Islet precursor cell (in vitro differentiated cells): ENCODE measurements at regions not wholly inside any gene's neighbourhood (a gene's known extent, or its start where the extent isn't known, plus 50 kb on each side); places are given as distances from the start of the nearest gene placed in this dataset.

Experiments used
- DNase-seq: peaks from one replicate; pipeline ENCODE4 v3.0.0-alpha.2; 2018

DNA sequence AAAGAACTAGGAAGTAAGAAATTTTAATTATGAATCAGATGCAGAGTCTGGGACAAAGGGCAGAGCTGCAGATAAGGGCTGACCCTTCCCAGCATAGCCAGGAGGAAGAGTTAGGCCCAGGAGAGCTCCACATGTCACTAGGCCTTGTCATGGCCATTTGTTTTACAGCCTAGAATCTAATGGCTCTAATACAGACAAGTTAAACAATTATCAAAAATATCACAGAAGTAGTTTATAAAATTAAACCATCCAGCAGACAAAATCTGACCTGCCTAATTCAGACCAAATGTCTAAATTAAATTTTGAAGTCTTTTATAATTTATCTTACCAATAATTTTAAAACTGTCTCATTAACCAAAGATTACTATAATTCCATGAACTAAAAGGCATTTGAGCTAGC, 1369.5 kb downstream of the CDH11 start:
- no peak for DNase-seq

DNA sequence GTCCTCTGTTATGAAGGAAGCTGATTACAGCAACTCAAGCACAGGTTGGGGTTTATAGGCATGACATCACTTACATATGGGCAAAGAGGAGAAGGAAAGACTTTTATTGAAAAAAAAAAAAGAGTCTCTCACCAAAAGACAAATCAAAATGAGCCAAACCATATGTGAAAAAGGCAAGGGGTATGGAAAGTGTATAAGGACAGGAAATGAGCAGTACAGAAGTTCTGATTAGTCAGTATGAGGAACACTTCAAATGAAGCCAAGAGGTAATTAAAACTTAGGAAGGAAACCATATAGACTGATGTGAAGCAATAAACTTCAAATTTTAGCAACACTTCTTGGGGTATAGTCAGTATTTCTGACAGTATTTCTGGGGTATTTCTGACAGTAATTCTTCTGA, 1372.6 kb downstream of the CDH11 start:
- no peak for DNase-seq

DNA sequence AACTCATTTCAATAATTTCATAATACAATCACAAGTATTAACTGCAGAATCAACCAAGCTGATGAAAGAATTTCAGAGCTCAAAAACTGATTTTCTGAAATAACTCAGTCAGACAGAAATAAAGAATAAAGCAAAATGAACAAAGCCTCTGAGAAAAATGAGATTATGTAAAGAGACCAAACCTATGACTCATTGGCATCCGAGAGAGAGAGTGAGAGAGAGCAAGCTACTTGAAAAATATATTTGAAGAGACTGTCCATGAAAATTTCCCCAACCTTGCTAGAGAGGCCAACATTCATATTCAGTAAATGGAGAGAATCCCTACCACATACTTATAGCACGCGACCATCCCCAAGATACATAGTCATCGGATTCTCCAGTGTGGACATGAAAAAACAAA, 1376.4 kb downstream of the CDH11 start:
- no peak for DNase-seq

DNA sequence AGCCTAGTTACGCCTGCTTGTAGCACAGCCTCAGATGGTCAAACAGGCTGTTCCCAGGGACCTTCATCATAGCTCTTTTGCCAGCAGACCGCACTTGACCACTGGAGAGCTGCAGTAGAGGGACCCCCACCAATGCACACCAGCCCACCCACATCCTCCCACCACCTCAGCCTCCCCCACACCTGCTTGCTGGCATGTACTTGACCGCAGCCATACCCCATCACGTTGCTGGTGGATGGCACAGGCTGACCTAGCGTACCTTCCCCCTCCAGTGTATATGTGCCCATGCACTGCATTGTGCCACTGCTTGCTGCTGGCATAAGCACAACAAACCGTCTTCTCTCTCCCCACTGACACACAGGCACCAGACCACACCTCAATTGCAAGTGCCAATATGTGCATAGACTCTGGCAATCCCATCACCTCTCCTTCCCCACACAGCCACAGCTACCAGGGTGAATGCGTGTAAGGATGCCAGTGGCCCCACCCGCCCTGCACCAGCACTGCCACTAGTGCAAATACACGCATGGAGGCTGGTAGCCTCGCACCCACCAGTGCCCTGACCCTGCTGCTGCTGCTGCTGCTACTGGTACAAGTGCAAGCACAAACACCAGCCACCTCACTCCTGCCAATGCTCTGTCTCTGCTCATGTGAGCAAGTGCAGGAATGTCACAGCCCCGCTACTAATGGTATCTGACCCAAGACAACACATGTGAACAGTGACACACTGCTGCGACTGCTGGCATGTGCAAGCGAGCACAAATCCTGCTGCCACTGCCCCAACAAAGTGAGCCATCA, 1377.6 kb downstream of the CDH11 start:
- DNase-seq = no peak

DNA sequence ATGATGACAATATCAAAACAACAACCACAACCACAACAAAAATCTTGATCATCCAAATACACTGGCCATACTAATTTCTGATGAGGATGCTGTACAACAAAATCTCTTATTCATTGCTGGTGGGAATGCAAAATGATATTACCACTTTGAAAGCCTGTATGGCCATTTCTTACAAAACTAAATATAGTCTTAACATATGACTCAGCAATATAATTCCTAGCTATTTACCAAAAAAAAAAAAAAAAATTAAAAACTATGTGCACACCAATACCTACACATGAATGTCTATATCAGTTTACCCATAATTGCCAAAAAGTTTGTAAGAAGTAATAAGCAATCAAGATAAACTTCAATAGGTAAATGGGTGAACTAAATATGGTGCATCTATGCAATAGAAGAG, 1379.7 kb downstream of the CDH11 start:
- DNase-seq = no peak

DNA sequence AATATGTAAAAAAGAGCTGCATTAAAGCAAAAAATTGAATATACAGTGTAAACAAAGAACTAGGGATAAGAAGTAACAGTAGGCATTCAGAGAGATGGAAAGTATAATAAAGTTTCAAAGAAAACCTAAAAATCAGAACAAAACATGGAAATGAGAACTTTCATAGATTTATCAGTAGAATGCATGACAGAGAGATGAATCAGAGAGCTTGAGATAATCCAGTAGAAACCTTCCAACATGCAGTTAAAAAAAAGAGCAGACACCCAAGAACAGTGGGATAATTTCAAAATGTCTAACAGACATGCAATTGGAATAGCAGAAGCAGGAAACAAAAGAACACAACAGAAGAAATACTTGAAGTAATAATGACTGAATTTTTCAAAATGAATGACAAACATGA, 1384.2 kb downstream of the CDH11 start:
- no peak for DNase-seq

DNA sequence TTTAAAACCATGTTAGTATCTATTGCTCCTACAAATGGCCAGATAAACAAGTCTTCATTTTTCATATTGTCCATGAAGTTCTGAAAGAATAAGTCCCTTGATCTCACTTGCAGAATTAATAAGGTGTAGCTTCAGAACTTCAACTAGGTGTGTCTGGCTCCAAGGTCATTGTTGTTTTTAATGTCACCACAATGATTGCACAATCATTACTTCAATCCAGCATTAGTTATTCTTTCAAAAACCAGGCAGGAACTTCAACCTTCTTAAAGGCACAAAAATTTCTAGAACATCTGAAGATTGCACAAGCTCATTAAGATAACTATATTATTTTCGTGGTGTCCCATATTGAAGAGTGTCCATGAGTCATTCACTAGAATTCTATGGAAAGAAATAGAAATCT, 1386.4 kb downstream of the CDH11 start:
- DNase-seq = no peak

DNA sequence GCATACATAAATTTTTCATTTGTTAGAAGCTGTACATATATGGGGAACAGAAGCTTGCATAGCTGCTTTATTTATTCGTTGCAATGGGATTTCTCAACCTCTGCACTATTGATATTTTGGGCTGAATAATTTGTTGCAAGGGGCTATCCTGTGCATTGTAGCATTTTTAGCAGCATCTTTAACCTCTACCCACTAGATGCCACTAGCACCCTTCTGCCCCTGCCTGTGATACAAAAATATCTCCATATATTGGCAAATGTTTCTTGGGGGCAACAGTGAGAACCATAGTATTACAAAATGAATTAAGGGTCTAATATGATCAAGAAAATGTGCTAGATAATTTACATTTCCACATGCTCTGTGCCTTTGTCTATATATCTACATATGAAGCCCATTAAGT, 1401.0 kb downstream of the CDH11 start:
- no peak for DNase-seq

DNA sequence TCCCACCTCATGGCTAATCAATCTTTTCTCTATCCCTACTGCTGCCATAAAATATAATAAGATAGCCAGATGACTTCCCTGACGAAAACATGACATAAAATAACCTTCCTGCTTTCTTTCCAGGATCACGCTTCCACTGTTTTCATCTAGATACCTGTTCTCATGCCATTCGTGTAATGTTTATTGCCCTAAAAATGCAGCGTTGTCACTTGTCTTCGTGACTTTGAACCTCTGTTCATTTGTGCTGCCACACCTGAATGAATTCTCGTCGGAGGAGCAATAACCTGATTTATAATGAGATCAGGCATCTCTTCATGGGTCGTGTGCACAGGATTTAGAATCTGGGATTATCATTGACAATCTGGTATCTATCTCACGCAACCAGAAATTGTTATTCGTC, 1401.9 kb downstream of the CDH11 start:
- no peak for DNase-seq

DNA sequence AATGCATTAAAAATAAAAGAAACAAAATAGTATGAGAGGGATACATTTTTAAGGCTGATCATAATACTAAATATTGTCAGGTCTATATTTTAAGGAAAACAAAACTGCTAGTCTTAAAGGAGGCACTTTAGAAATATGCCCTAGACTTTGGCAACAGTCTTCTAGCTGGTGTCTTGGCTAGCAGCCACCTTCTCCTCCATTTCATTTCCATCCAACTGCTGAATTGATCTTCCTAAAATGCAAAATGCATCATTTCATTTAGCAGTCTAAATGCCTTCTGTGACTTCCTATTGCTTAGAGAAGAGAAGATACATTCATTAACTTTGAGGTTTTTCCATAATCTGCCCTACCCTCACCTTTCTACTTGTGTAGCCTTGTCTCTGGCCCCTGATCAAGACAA, 1404.1 kb downstream of the CDH11 start:
- DNase-seq = no peak

DNA sequence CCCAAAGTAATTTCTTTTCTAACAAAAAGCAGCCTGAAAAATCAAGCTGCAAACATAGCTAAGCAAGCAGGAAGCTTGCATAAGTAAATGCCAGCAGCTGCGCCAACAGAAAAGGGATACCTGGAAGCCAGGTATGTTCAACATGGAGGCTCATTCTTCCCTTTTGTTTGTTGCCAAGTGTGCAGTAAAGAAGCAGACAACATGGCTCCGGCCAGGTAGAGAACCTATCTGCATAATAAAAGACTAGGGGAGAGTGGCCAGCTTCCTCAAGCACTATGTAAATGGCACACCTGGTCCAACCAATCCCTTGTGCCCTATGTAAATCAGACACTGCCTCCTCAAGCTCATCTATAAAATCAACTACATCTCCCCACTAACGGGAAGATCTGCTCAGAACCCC, 1407.0 kb downstream of the CDH11 start:
- DNase-seq = no peak

DNA sequence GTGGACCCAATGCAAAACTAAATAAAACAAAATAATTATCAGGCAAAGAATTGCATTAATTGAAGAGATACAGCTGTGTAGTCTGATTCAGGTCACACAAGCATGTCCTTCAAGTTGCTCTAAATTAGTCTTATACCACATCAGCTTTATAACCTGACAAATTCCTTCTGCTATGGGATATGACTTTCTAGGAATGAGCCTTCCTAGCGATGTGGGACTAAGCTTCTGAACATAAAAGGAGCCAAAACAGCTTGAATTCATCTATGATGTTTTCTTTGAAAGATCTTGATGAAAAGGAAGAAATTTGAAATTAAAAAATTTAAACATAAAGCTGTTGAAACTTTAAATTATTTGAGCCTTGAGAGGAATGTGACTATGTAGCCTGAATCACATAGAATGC, 1409.1 kb downstream of the CDH11 start:
- DNase-seq = no peak

DNA sequence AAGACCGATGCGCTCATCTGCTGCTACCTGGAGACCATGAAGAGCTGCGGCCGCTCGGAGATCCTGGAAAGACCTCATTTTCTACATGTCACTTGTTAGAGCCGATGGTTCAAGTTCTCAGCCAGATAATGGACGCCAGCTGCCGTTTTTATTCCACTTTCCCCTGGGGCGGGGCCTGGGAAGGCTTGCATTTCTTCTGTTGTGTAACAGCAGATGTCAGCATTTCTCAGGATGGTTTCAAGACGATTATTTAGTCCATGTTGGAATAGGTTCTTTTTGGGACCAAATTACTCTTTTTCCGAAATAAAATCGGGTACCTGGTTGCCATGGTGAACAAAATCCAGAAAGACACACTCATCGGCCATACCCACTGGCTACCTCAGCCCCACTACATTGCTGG, 1418.3 kb downstream of the CDH11 start:
- DNase-seq = no peak

DNA sequence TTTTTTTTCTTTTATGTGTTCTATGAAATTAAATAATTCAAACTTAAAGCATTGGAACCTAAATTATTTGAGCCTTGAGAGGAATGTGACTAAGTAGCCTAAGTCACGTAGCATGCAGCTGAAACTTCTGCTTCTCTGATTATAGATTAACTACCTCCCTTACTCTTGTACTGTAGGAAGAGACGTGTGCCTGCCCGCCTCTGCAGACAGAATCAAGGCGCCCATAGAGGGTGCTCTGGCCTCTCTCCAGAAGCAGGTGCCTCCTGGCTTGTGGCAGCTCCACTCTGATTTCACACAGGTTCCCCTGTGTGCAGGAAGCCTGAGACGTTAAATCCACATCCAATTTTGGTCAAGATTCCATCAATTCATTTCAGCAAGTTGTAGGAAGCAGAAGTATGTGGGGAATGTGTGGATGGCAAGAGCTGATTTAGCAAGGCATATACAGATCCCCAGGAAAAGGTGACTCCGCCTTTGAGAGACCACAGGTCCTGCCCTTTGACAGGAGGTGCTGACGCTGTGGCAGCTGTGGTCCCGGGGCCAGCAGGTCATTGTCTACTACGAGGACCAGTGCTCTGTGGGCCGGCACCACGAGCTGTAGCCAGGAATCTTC, 1418.8 kb downstream of the CDH11 start:
- peak; percentile 73 for DNase-seq

DNA sequence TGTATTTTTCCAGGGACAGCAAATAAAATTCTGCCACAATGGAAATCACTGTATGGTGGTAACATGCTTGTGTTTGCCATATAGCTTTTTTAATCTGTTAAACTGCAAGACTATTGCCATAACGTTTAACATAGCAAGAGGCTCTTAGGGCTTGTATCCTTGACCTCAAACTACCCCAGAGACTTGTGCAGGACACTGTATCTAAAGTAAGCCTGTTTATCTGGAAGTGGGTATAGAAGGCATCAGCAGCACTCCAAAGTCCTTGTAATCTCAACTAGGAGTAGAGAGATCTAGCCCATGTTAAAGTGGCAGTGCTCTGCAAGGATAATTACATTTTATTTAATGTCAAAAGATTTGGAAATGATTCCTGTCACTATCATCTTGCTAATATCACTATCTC, 1424.1 kb downstream of the CDH11 start:
- DNase-seq = no peak

DNA sequence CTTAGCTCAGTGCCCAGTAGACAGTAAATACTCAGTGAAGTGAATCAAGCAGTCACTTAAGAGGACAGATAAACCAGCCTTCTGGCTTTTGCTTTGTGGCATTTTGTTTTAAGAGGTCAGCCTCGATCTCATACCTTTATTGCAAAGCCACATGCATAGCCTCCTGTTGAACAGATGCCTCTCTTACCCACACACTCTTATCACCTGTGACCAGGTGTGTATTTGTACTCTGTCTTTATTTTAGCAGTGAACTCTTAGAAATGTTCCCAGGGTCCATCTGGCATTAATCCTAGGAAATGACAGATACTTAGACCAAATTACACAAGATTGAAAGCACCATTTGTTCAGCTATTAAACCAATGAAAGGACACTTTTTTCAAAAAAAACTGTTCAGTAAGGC, 1426.5 kb downstream of the CDH11 start:
- DNase-seq = no peak

DNA sequence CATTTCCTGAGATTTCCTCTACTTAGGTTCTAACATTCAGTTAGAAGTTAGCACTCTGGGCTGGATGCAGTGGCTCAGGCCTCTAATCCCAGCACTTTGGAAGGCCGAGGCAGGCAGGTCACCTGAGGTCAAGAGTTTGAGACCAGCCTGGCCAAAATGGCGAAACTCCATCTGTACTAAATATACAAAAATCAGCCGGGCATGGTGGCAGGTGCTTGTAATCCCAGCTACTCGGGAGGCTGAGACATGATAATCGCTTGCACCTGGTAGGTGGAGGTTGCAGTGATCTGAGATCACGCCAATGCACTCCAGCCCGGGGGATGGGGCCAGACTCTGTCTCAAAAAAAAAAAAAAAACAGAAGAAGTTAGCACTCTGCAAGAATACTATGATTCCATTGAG, 1430.9 kb downstream of the CDH11 start:
- no peak for DNase-seq

DNA sequence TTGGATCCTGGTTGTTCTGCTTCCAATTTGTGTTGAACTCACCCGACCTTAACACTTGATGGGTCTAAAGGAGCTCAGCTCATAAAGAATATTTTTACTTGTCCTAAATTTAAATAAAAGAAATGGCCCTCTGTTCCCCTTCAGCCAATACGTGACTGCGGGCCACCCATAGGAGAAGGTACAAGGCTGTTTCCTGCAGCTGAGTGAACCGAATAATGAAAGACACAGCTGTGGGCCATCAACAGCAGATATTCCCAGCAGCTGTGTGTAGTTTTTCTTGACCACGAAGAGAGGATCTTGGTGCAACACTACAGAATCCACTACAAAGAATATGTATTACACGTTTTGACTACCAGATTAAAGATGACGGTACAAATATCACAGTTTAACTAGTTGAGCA, 1431.6 kb downstream of the CDH11 start:
- DNase-seq = no peak

DNA sequence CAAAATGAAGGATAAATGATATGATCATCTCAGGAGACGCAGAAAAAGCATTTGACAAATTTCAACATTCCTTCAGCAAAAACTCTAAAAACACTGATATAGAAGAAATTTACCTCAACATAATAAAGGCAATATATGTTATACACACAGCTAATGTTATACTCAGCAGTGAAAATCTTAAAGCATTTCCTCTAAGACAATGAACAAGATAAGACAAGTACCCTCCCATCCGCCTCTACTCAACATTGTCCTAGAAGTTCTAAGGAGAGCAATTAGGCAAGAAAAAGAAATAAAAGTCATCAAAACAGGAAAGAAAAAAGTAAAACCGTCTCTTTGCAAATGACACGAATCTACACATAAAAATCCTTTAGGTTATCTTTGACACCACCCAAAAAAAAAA, 1432.8 kb downstream of the CDH11 start:
- DNase-seq = no peak

DNA sequence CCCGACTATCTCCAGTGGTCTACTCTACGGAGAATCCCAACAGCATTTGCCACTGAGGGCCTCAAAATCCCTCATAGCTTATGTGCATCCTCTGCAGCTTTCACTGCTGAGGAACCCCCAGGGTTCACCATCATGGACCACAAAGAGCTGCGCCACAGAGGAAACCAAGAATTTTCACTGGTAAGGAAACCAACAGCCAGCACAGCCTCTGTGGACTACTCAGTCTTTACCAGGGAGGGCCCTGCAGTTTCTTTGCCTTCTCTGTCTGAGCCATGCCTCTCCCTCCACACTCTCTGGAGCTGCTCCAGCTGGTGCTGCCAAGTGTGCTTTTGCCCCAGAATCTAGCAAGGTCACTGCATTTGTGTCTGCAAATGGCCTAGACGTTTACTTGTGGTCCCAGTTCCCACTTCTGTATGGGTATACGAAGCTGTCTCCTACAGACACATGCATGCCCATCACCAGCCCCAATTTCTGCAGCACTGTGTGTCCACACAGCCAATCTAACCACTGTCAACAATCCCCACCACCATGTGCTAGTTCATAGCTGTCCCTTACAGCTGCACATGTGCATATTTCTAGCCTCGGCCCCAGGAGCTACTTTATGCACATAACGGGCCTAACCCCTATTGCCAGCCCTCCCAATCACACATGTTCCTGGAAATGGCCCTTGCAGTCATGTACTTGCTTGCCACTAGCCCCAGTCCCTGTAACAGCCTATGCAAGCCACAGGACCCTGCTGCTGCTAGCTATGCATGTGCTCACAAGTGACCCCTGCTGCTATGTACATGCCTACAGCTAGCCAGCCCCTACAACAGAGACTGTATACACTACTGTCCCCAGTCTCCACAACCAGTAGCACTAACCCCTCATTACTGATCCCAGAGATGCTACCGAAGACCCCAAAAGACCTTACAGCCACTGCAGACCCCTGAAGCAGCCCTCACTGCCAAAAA, 1437.4 kb downstream of the CDH11 start:
- DNase-seq = peak; percentile 54

DNA sequence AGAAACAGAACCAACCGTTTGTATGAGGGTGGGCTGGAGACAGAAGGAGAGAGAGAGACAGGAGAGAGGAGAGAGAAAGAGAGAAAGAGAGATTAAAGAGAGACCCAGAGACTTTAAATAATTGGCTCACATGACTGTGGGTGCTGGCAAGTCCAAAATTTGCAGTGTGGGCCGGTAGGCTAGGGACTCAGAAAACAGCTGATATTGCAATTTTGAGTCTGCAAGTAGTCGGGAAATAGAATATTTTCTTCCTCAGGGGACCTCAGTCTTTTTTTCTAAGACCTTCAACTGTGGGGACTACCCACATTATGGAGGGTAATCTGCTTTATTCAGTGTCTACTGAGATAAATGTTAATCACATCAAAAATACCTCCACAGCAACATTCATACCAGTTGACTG, 1439.0 kb downstream of the CDH11 start:
- no peak for DNase-seq

DNA sequence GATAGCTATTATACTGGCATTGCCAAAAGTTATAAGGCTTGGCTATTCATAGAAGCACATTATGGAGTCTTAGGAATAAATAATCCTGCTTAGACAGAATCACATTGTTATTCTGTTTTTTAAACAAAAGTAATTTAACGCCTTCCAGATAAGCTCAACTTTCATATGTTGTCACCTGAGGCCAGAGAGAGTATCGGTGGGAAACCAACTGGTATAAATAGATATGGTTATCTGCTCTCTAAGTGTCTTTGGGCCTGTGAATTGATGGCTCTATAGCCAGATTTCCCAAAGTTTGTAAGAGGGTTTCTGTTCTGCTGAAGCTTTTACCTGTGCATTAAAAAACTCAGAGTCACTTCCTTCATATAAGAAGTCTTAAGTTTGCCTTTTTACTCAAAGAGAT, 1449.4 kb downstream of the CDH11 start:
- DNase-seq = no peak

DNA sequence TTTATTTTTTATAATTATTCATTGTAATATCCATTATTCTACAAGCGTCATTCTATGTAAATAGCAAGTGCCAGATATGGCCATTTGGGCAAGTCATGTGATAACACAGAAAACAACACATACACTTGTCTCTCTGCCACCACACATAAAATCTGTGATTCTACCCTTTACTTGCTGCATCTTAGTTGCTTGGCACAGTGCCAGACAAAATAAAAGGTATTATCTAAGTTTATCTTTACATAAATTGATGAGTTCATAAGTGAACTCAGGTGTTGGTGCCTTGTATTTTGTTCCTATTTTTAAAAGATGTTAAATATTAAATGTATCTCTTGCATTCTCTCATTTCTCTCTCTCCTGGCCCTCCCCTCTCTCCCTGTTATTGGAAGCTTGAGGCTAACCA, 1458.7 kb downstream of the CDH11 start:
- DNase-seq = no peak

DNA sequence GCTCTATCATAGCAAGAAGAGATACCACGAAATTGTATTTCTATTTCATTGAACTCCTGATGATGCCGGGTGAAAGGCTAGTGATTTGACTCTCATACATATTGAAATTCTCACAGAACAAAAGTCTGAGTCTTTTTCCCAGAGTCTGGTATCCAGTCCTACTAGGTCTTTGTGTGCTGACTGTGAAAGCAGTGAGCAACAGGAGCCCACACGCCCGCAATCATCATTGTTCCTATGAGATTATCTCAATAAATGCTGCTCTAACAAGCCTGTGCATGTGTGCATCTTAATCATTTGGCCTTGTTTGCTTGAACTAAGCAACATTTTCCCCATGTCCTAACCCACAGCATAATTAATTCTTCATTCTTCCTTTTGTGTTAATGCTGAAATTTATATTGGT, 1466.0 kb downstream of the CDH11 start:
- DNase-seq = no peak
